Gastroesophageal sphincter (tissue), 4 donors: ENCODE measurements at regions not wholly inside any gene's neighbourhood (a gene's known extent, or its start where the extent isn't known, plus 50 kb on each side); places are given as distances from the start of the nearest gene placed in this dataset.
"Not testable (repeated sequence)": the region's sequence is repeated elsewhere in the genome, so short reads cannot be mapped to it uniquely, and the experiment has no call there.

Source experiments
- ATAC-seq: fragments of 150-250 bp; one replicate; pipeline ENCODE4 v1.9.1; 2016; ENCODE audit warnings: mild to moderate bottlenecking, moderate library complexity
- H3K27ac ChIP-seq, 4 donors: fragments of 200-600 bp; sonication (generic) in 3 of 4; 1 replicate in 3 of 4; 2 replicates in 1 of 4; pipeline ENCODE4 v1.5.1; 2016 to 2019
- H3K27me3 ChIP-seq: fragments of 200-600 bp; sonication (generic); one replicate; pipeline ENCODE4 v1.5.1; 2019
- H3K36me3 ChIP-seq, 2 donors: fragments of 200-600 bp; sonication (generic); one replicate each; pipeline ENCODE4 v1.5.1; 2019; ENCODE audit warnings: control low read depth in 1 of 2
- H3K4me1 ChIP-seq, 3 donors: fragments of 200-600 bp; sonication (generic); 1 replicate in 2 of 3; 2 replicates in 1 of 3; pipeline ENCODE4 v1.5.1; 2016 to 2019; ENCODE audit warnings: control low read depth in 2 of 3
- H3K4me3 ChIP-seq, 2 donors: fragments of 200-600 bp; sonication (generic); one replicate each; pipeline ENCODE4 v1.5.1; 2019; ENCODE audit warnings: mild to moderate bottlenecking in 1 of 2, moderate library complexity in 1 of 2
- H3K9me3 ChIP-seq, 3 donors: fragments of 200-600 bp; sonication (generic); one replicate each; pipeline ENCODE4 v1.5.1; 2017 to 2019; ENCODE audit warnings: control low read depth in 2 of 3
- WGBS, 2 donors: methylation state at CpG; one replicate each; pipeline ENCODE4 v1.1.5; 2018; ENCODE audit warnings: low coverage in 1 of 2; 5-methylcytosine and 5-hydroxymethylcytosine counted together

DNA sequence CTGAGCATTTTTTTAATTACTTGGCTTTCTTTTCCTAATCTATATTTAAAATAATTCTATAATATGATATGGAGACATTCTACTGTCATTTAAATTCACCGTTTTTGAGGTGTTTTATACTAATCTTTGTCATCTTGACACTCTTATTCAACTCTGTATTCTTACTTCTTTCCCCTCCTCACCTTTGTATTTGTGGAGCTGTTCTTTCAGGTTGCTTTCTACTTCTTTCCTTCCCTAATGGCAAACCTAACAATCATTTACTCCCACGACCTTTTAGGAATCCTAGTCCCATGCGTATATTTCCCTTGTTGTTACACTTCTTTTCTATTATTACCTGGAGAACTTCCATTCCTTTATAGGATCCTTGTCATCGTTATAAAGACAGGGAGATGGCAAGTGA is 271.8 kb downstream of the TP53TG3F start:
- H3K4me3 ChIP-seq: not testable (repeated sequence)

DNA sequence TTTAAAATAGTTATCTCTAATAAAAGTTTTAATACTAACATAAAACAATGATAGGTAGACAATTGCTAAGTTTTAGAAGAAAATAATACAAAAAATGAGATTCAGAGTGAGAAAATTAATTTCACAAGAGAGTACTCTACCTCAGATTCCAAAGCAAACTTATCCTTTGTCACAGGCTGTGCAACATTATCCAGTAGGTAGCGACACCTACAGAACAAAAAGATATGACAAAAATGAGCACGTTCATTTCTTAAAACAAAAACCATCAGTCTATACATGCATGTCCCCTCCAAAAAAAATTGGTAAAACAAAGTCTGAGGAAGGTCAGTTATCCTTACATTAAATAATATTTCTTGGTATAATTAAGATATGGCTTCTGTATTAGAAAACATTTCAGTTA is 275.2 kb downstream of the TP53TG3F start:
- 29 to 55% methylated on average over 2 of the region's 2 CpGs for WGBS, 2 donors
- H3K4me3 ChIP-seq, H3K27ac ChIP-seq, ATAC-seq, H3K4me1 ChIP-seq, H3K9me3 ChIP-seq, H3K36me3 ChIP-seq, H3K27me3 ChIP-seq: not testable (repeated sequence)

More for the DNA sequence above, 271.8 kb downstream of the TP53TG3F start:
- H3K27ac ChIP-seq, H3K36me3 ChIP-seq, ATAC-seq, H3K4me1 ChIP-seq, H3K27me3 ChIP-seq, H3K9me3 ChIP-seq: not testable (repeated sequence)
- WGBS, 2 donors: 25% methylated on average over 3 of the region's 4 CpGs

DNA sequence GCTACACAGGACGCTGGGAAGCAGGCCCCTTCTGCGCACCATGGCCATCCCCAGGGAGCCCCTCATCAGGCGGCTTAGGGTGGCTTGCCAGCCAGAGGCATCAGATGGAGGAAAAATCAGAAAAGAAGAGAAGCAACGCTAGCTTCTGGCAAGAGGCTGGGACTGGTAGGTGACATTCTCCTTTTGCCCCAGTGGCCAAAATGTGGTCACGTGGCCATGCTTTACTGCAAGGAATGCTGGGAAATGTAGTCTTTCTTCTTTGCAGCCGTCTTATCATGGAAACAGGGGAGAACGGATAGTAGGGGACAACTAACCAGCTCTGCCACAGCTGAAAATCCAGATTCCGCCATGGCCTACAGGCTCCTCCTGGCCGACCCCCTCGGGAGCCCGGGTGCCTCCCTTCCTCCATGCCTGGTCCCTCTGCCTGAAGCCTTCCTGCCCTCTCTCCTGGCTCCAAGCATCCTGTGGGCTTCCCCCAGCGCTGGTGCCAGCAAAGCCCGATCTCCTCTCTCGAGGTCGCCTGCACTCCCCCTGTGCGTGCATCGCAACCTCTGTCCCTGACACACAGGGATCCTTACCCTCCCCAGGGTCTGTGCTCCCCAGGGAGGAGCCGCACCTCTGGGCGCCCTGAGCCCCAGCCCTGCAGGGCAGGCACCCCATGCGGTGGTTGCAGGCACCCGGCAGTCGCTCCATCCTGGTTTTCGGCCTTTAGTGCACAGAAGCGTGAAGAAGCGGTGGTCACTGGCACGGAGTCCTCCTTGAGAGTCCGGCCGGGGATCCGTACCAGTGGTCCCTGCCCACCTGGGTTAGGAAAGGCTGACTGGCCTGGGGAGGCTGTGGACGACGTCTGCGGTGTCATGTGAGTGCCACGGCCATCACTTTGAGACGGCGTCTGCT is 307.7 kb downstream of the TP53TG3F start:
- H3K36me3 ChIP-seq, H3K4me1 ChIP-seq, ATAC-seq, H3K4me3 ChIP-seq, H3K27ac ChIP-seq: not testable (repeated sequence)
- Histone ChIP-seq H3K27me3 (peaks cover 17% of the 10 kb centered on the region), H3K9me3 (peaks cover 0 to 12% (median 0%) of the 10 kb centered on the region in 3 donors)
- 87% methylated on average over 3 of the region's 35 CpGs; no CpG with 5 or more reads in 1 of the 2 donors for WGBS, 2 donors

DNA sequence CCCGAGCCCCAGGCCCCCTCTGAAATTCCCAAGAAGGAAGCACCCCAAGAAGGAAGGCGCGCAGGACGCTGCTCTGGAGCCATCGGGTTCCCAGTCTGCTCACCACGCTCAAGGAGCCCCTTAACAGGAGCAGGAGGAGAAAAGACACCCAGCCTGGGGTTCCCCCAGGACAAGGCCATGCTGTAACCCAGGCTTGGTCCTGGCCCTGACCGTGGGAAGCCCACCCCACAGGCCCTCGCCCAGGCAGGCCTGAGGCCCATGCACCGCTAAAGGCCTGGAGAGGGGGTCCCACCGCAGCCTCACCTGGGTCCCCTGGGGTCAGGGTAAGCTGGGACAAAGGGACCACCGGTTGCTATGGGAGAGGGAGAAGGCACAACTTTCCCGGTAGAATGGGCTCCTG is 309.3 kb downstream of the TP53TG3F start:
- H3K27ac ChIP-seq, H3K4me3 ChIP-seq, H3K36me3 ChIP-seq, ATAC-seq, H3K4me1 ChIP-seq: not testable (repeated sequence)
- peaks cover 0 to 12% (median 0%) of the 10 kb centered on the region in 3 donors for H3K9me3 ChIP-seq
- WGBS, 2 donors: no CpG with 5 or more reads among the region's 12 CpGs
- peaks cover 17% of the 10 kb centered on the region for H3K27me3 ChIP-seq

DNA sequence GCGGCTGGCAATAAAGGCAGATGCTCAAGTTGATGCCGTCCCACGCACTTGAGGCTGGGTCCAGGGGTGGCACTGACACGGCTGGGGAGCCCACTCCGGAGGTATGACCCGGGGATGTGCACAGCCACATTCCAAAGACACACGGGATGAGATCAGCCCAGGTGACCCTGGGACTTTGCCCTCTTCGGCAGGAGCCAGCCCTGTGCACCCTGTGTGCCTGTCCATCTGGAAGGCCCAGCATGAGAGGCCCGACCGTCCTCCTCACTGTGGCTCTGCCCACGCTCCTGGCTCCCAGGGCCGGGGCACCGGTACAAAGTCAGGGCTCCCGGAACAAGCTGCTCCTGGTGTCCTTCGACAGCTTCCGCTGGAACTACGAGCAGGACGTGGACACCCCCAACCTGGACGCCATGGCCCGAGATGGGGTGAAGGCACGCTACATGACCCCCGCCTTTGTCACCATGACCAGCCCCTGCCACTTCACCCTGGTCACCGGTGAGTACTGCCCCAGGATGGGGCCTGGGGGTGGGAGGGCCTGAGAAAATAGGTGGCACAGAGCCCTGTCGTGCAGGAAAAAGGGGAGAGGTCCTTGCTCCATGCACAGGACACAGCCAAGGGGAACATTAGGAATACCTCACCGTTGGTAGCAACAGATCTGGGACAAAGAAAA is 309.9 kb downstream of the TP53TG3F start:
- ATAC-seq, H3K36me3 ChIP-seq, H3K4me3 ChIP-seq, H3K27ac ChIP-seq, H3K4me1 ChIP-seq: not testable (repeated sequence)
- Histone ChIP-seq H3K9me3 (peaks cover 0 to 12% (median 0%) of the 10 kb centered on the region in 3 donors), H3K27me3 (peaks cover 17% of the 10 kb centered on the region)
- no CpG with 5 or more reads among the region's 25 CpGs for WGBS, 2 donors

DNA sequence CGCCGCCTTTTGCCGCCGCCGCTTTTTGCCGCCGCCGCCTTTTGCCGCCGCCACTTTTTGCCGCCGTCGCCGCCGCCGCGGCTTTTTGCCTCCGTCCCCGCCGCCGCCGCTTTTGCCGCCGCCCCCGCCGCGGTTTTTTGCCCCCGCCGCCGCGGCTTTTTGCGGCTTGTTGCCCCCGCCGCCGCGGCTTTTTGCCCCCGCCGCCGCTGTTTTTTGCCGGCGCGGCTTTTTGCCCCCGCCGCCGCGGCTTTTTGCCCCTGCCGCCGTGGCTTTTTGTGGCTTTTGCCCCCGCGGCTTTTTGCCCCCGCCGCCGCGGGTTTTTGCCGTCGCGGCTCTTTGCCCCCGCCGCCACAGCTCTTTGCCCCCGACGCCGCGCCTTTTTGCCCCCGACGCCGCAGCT is 311.1 kb downstream of the TP53TG3F start:
- not testable (repeated sequence) for H3K27ac ChIP-seq, H3K36me3 ChIP-seq, ATAC-seq, H3K4me3 ChIP-seq, H3K4me1 ChIP-seq
- WGBS, 2 donors: 87 to 100% methylated on average over 1 to 3 of the region's 66 CpGs
- H3K9me3 ChIP-seq: peaks cover 0 to 12% (median 0%) of the 10 kb centered on the region in 3 donors
- H3K27me3 ChIP-seq: peaks cover 17% of the 10 kb centered on the region

DNA sequence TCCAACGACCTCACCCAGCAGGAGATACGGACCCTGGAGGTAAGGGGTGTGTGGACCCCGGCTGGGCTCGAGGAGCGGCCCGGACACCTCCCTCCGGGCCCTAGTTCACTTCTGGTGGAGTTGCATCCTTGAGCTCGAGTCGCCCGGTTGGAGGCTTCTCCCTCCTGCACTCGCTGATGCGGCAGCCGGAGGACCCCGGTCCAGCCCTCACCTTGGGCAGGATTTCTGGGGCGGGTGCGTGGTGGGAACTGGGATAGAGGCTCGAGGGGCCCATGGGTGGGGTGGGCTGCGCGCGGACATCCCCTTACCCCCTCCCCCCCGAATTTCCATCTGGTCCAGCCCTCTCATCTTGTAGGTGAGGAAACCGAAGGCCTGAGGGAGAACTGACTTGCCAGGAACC is 311.8 kb downstream of the TP53TG3F start:
- H3K36me3 ChIP-seq, H3K27ac ChIP-seq, ATAC-seq, H3K4me1 ChIP-seq, H3K4me3 ChIP-seq: not testable (repeated sequence)
- H3K27me3 ChIP-seq: peaks cover 17% of the 10 kb centered on the region
- WGBS, 2 donors: no CpG with 5 or more reads among the region's 22 CpGs
- H3K9me3 ChIP-seq: peaks cover 0 to 12% (median 0%) of the 10 kb centered on the region in 3 donors

DNA sequence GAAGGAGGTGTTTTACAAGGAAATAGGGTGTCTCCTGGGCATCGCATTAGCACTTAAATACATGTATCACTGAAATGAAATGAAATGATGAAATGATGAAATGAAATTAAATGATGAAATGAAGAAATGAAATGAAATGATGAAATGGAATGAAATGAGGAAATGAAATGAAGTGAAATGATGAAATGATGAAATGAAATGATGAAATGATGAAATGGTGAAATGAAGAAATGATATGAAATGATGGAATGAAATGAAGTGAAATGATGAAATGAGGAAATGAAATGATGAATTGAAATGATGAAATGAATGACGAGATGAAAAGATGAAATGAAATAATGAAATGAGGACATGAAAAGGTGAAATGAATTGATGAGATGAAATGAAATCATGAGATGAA is 314.6 kb downstream of the TP53TG3F start:
- not testable (repeated sequence) for H3K4me1 ChIP-seq, H3K27ac ChIP-seq, H3K36me3 ChIP-seq, H3K4me3 ChIP-seq, ATAC-seq
- Histone ChIP-seq H3K27me3 (peaks cover 17% of the 10 kb centered on the region), H3K9me3 (peaks cover 0 to 12% (median 0%) of the 10 kb centered on the region in 3 donors)
- 42 to 75% methylated on average over 1 of the region's 2 CpGs for WGBS, 2 donors

DNA sequence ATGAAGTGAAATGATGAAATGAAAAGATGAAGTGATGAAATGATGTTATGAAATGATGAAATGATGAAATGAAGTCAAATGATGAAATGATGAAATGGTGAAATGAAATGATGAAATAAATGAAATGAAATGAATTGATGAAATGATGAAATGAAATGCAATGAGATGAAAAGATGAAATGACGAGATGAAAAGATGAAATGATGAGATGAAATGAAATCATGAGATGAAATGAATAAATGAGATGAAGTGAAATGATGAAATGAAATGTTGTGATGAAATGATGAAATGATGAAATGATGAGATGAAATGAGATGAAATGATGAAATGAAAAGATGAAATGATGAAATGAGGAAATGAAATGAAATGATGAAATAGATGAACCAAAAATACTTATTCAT is 315.3 kb downstream of the TP53TG3F start:
- not testable (repeated sequence) for H3K4me3 ChIP-seq, H3K36me3 ChIP-seq, H3K4me1 ChIP-seq, ATAC-seq, H3K27ac ChIP-seq
- 52 to 60% methylated on average over 1 of the region's 1 CpG for WGBS, 2 donors
- H3K27me3 ChIP-seq: peaks cover 14% of the 10 kb centered on the region
- H3K9me3 ChIP-seq: peaks cover 0 to 12% (median 0%) of the 10 kb centered on the region in 3 donors

DNA sequence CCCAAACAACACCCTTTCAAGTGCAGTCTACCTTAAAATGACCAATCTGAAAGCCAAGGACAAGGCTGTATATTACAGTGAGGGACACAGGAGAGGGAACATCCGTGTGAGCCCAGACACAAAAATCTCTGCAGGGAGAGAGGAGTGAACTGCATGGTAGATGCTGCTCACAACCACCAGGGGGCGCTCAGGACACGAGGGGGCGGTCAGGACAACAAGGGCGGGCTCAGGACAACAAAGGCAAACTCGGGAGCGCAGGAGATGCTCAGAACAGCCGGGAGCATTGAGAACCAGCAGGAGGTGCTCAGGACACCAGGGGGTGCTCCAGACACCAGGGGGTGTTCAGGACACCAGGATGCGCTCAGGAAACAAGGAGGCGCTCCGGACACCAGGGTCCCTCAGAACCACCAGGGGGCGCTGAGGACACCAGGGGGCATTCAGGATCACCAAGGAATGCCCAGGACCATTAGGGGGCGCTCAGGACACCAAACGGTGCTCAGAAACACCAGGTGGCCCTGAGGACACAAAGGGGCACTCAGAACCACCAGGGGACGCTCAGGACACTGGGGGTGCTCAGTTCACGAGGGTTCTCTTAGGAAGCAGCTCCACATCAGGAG is 357.0 kb downstream of the TP53TG3F start:
- not testable (repeated sequence) for H3K9me3 ChIP-seq, H3K4me1 ChIP-seq, ATAC-seq, H3K27ac ChIP-seq, H3K27me3 ChIP-seq, H3K4me3 ChIP-seq, H3K36me3 ChIP-seq
- no CpG with 5 or more reads among the region's 16 CpGs for WGBS, 2 donors

DNA sequence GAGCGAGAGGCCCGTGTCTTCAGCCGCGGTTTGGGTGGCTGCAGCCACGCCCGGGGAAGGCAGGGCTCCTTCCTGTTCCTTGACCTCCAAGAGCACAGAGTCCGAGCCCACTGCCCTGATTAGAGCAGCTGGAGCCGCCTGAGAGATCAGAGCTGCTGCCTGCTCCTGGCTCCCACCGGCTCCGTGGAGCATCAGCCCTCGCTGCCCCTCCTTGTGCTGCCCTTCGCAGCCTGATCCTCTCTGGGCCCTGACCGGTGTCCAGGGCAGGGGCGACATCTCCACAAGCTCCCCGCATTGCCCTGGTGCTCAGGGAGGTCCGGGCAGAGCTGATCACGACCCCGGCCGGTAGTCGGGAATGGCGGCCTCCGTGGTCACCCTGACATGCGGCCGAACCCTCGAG is 365.3 kb downstream of the TP53TG3F start:
- no CpG with 5 or more reads among the region's 25 CpGs for WGBS, 2 donors
- not testable (repeated sequence) for H3K4me3 ChIP-seq, H3K27ac ChIP-seq, H3K4me1 ChIP-seq, ATAC-seq, H3K27me3 ChIP-seq, H3K9me3 ChIP-seq, H3K36me3 ChIP-seq

DNA sequence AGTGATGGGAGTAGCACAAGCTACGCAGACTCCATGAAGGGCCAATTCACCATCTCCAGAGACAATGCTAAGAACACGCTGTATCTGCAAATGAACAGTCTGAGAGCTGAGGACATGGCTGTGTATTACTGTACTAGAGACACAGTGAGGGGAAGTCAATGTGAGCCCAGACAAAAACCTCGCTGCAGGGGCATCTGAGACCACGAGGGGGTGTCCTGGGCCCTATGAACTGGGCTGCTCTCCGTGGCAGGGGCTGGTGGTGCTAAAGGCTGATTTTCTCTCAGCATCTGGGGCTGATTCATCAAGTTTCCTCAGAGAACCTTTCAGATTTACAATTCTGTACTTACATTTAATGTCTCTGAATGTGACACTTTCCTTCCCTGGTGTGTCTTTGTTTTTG is 368.1 kb downstream of the TP53TG3F start:
- no CpG with 5 or more reads among the region's 5 CpGs for WGBS, 2 donors
- H3K4me3 ChIP-seq, H3K27ac ChIP-seq, H3K36me3 ChIP-seq, ATAC-seq, H3K27me3 ChIP-seq, H3K9me3 ChIP-seq, H3K4me1 ChIP-seq: not testable (repeated sequence)

DNA sequence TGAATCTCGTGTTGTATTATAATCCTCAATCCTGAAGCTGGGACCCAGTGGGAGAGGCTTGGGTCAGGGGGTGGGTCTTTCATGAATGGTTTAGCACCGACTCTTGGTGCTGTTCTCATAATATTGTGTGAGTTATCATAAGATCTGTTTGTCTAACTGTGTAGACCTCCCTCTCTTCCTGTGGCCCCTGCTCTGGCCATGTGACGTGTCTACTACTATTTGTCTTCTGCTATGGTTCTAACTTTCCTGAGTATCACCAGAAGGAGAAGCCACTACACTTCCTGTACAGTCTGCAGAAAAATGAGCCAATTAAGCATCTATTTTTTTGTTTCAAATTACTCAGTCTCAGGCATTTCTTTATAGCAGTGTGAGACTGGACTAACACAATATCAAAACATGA is 379.7 kb downstream of the TP53TG3F start:
- not testable (repeated sequence) for H3K27ac ChIP-seq, H3K4me1 ChIP-seq, H3K4me3 ChIP-seq, ATAC-seq, H3K36me3 ChIP-seq, H3K9me3 ChIP-seq, H3K27me3 ChIP-seq
- 29% methylated on average over 1 of the region's 3 CpGs; no CpG with 5 or more reads in 1 of the 2 donors for WGBS, 2 donors
